Osteocyte (in vitro differentiated cells): ENCODE measurements at regions not wholly inside any gene's neighbourhood (a gene's known extent, or its start where the extent isn't known, plus 50 kb on each side); places are given as distances from the start of the nearest gene placed in this dataset.

Experiments used
- DNase-seq: peaks from one replicate; pipeline ENCODE4 v3.0.0; 2021; ENCODE audit warnings: mixed read lengths; ENCODE audit not compliant: unreplicated experiment; ENCODE audit errors: extremely low spot score
- H3K27ac Mint-ChIP-seq: one replicate; pipeline ENCODE4 v1.8.0; 2021; ENCODE audit warnings: mild to moderate bottlenecking, mixed read lengths; ENCODE audit not compliant: unreplicated experiment
- H3K27me3 Mint-ChIP-seq: one replicate; pipeline ENCODE4 v1.8.0; 2021; ENCODE audit warnings: mixed read lengths; ENCODE audit not compliant: unreplicated experiment
- H3K36me3 Mint-ChIP-seq: one replicate; pipeline ENCODE4 v1.8.0; 2021; ENCODE audit warnings: mixed read lengths; ENCODE audit not compliant: unreplicated experiment
- H3K4me1 Mint-ChIP-seq: one replicate; pipeline ENCODE4 v1.8.0; 2021; ENCODE audit warnings: mixed read lengths; ENCODE audit not compliant: unreplicated experiment
- H3K4me3 Mint-ChIP-seq: one replicate; pipeline ENCODE4 v1.8.0; 2021; ENCODE audit warnings: mild to moderate bottlenecking, moderate library complexity, mixed read lengths; ENCODE audit not compliant: unreplicated experiment
- H3K9me3 Mint-ChIP-seq: one replicate; pipeline ENCODE4 v1.8.0; 2021; ENCODE audit warnings: mixed read lengths; ENCODE audit not compliant: unreplicated experiment
- CTCF ChIP-seq: fragments of 200-600 bp; sonication (generic); IDR thresholded peaks from 2 replicates; pipeline ENCODE4 v1.5.0; 2021; ENCODE audit warnings: antibody characterized with exemption, mild to moderate bottlenecking, moderate library complexity

GRCh38 chr3:164371681-164372080 lies 706.6 kb downstream of the SI start:
- Mint-ChIP-seq H3K4me3 (no peak overlapping the region), H3K36me3 (no peaks in the 10 kb centered on the region), H3K4me1 (peaks cover 3% of the 10 kb centered on the region), H3K27me3 (no peaks in the 10 kb centered on the region), H3K27ac (no peak overlapping the region), H3K9me3 (peaks cover 4% of the 10 kb centered on the region)
- DNase-seq = no peak
- no peak for TF ChIP-seq CTCF

GRCh38 chr3:164370970-164371369 lies 707.3 kb downstream of the SI start:
- H3K36me3 Mint-ChIP-seq = no peaks in the 10 kb centered on the region
- no peaks in the 10 kb centered on the region for H3K27me3 Mint-ChIP-seq
- H3K9me3 Mint-ChIP-seq = peaks cover 4% of the 10 kb centered on the region
- DNase-seq = no peak
- H3K4me1 Mint-ChIP-seq = peaks cover 3% of the 10 kb centered on the region
- no peak for TF ChIP-seq CTCF
- no peak overlapping the region for H3K4me3 Mint-ChIP-seq
- no peak overlapping the region for H3K27ac Mint-ChIP-seq

- H3K4me1 Mint-ChIP-seq = no peaks in the 10 kb centered on the region
- no peak for DNase-seq
These were observed 713.1 kb downstream of the SI start for GRCh38 chr3:164365242-164365641.

DNA sequence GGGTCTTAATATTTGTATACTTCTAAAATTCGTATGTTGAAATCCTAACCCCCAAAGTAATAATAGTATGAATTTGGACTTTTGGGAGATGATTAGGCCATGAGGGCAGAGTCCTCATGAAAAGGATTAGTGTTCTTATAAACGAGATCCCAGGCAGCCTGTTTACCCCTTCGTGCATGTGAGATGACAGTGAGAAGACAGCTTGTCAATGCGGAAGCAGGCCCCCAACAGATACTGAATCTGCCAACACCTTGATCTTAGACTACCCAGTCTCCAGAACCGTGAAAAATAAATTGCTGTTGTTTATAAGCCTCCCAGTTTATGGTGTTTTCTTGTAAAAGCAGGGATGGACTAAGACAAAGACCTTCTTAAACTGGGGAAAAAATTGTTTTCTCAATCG lies 714.2 kb downstream of the SI start:
- no peak overlapping the region for H3K27ac Mint-ChIP-seq
- no peaks in the 10 kb centered on the region for H3K27me3 Mint-ChIP-seq
- TF ChIP-seq CTCF = no peak
- H3K36me3 Mint-ChIP-seq = no peaks in the 10 kb centered on the region
- H3K9me3 Mint-ChIP-seq = peaks cover 4% of the 10 kb centered on the region
- H3K4me3 Mint-ChIP-seq = no peak overlapping the region
- DNase-seq = no peak
- H3K4me1 Mint-ChIP-seq = no peaks in the 10 kb centered on the region

More at GRCh38 chr3:164365242-164365641, 713.1 kb downstream of the SI start:
- H3K27me3 Mint-ChIP-seq = no peaks in the 10 kb centered on the region
- H3K36me3 Mint-ChIP-seq = no peaks in the 10 kb centered on the region
- H3K27ac Mint-ChIP-seq = no peak overlapping the region
- TF ChIP-seq CTCF = no peak
- H3K9me3 Mint-ChIP-seq = peaks cover 4% of the 10 kb centered on the region
- H3K4me3 Mint-ChIP-seq = no peak overlapping the region

DNA sequence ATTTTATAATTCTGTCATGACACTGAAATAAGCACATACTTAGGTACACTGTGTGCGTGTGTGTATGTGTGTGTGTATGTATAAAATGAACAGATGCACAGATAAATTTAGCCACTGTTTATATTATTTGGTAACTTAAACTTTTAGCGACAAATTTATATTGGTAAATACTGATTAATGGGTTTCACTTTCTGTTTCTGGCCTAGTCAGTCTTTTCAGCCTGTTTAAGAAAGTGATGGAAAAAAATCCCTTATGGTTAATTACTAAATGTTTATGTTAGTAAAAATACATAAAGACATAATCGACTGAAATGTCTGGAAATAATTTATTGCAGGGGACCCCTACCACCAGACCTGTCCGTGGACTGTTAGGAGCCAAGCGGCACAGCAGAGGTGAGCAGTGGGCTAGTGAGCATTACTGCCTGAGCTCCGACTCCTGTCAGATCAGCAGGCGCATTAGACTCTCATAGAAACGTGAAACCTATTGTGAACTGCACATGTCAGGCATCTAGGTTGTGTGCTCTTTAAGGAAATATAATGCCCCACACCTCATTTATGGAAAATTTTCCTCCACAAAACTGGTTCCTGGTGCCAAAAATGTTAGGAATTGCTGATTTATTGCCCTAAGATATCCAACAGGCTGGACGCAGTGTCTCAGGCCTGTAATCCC lies 717.4 kb downstream of the SI start:
- no peak overlapping the region for H3K27ac Mint-ChIP-seq
- no peaks in the 10 kb centered on the region for H3K36me3 Mint-ChIP-seq
- H3K27me3 Mint-ChIP-seq = no peaks in the 10 kb centered on the region
- TF ChIP-seq CTCF = no peak
- peaks cover 7% of the 10 kb centered on the region for H3K4me1 Mint-ChIP-seq
- DNase-seq = no peak
- no peaks in the 10 kb centered on the region for H3K9me3 Mint-ChIP-seq
- H3K4me3 Mint-ChIP-seq = no peak overlapping the region
